OCI-LY3 (cell line): ENCODE measurements at regions not wholly inside any gene's neighbourhood (a gene's known extent, or its start where the extent isn't known, plus 50 kb on each side); places are given as distances from the start of the nearest gene placed in this dataset.

Experiments
- H2AFZ ChIP-seq: fragments of 200-600, 300-600 bp; shearing (Covaris generic); 2 replicates; pipeline ENCODE4 v1.6.0; 2014; ENCODE audit warnings: antibody characterized with exemption, low read depth, low read length
- H3K27ac ChIP-seq: fragments of 200-600, 300-600 bp; sonication (generic); 2 replicates; pipeline ENCODE4 v1.5.1; 2014; ENCODE audit warnings: mild to moderate bottlenecking, low read length, moderate library complexity, mixed read lengths
- H3K27me3 ChIP-seq: fragments of 200-600, 300-600 bp; sonication (generic); 2 replicates; pipeline ENCODE4 v1.6.1; 2014; ENCODE audit warnings: low read depth, low read length, mixed read lengths
- H3K36me3 ChIP-seq: fragments of 200-600, 300-600 bp; sonication (generic); replicated peaks from 2 replicates; pipeline ENCODE3; 2014; ENCODE audit warnings: low read depth, low read length, mixed read lengths
- H3K4me1 ChIP-seq: fragments of 300-600, 200-600 bp; sonication (generic); 2 replicates; pipeline ENCODE4 v1.6.1; 2014; ENCODE audit warnings: low read length, mixed read lengths
- H3K4me2 ChIP-seq: fragments of 200-600, 300-600 bp; sonication (generic); 2 replicates; pipeline ENCODE4 v1.6.1; 2014; ENCODE audit warnings: low read length, mixed read lengths
- H3K4me3 ChIP-seq: fragments of 300-600, 200-600 bp; sonication (generic); 2 replicates; pipeline ENCODE4 v1.5.1; 2014; ENCODE audit warnings: antibody characterized with exemption, mild to moderate bottlenecking, low read length, moderate library complexity
- H3K79me2 ChIP-seq: fragments of 300-600, 200-600 bp; shearing (Covaris generic); 2 replicates; pipeline ENCODE4 v1.6.1; 2014; ENCODE audit warnings: mild to moderate bottlenecking, low read length, mixed read lengths
- H3K9ac ChIP-seq: fragments of 300-600, 200-600 bp; shearing (Covaris generic); 2 replicates; pipeline ENCODE4 v1.6.0; 2014; ENCODE audit warnings: mild to moderate bottlenecking, low read length, moderate library complexity
- H3K9me3 ChIP-seq: fragments of 200-600, 300-600 bp; shearing (Covaris generic); 2 replicates; pipeline ENCODE4 v1.6.1; 2014; ENCODE audit warnings: low read length, mixed read lengths; ENCODE audit not compliant: insufficient read depth
- H4K20me1 ChIP-seq: fragments of 200-600, 300-600 bp; sonication (generic); 2 replicates; pipeline ENCODE4 v1.6.1; 2016; ENCODE audit warnings: low read length, mixed read lengths; ENCODE audit not compliant: insufficient read depth
- CTCF ChIP-seq: fragments of 200-600, 300-600 bp; sonication (generic); IDR thresholded peaks from 2 replicates; pipeline ENCODE4 v1.5.1; 2014; ENCODE audit warnings: antibody characterized with exemption, low read length, low read depth
- EZH2phosphoT487 ChIP-seq: fragments of 200-600 bp; shearing (Covaris generic); IDR thresholded peaks from 2 replicates; pipeline ENCODE4 v1.6.1; 2018; ENCODE audit warnings: antibody characterized with exemption, mixed run types, low read depth

GRCh38 chr16:65219786-65220185 lies 97.9 kb upstream of the CDH11 start:
- no peaks in the 10 kb centered on the region for H3K79me2 ChIP-seq
- H3K9me3 ChIP-seq = no peaks in the 10 kb centered on the region
- no peak overlapping the region for H3K27ac ChIP-seq
- no peak overlapping the region for H3K9ac ChIP-seq
- no peaks in the 10 kb centered on the region for H3K4me1 ChIP-seq
- no peak overlapping the region for H2AFZ ChIP-seq
- no peaks in the 10 kb centered on the region for H3K27me3 ChIP-seq
- no peaks in the 10 kb centered on the region for H3K36me3 ChIP-seq
- H4K20me1 ChIP-seq = no peaks in the 10 kb centered on the region
- TF ChIP-seq EZH2phosphoT487 (no peak), CTCF (no peak)
- H3K4me3 ChIP-seq = no peak overlapping the region
- H3K4me2 ChIP-seq = no peak overlapping the region

GRCh38 chr16:65218348-65218747 lies 96.5 kb upstream of the CDH11 start:
- no peaks in the 10 kb centered on the region for H3K4me1 ChIP-seq
- no peak for TF ChIP-seq EZH2phosphoT487
- no peak for TF ChIP-seq CTCF
- no peaks in the 10 kb centered on the region for H3K79me2 ChIP-seq
- no peaks in the 10 kb centered on the region for H3K36me3 ChIP-seq
- no peak overlapping the region for H3K27ac ChIP-seq
- H2AFZ ChIP-seq = no peak overlapping the region
- H3K9ac ChIP-seq = no peak overlapping the region
- H4K20me1 ChIP-seq = no peaks in the 10 kb centered on the region
- no peaks in the 10 kb centered on the region for H3K9me3 ChIP-seq
- no peak overlapping the region for H3K4me2 ChIP-seq
- H3K27me3 ChIP-seq = no peaks in the 10 kb centered on the region
- H3K4me3 ChIP-seq = no peak overlapping the region

- H3K27me3 ChIP-seq = no peaks in the 10 kb centered on the region
Observed at GRCh38 chr16:65213866-65214595, 92.2 kb upstream of the CDH11 start.

GRCh38 chr16:65212791-65213190 lies 90.9 kb upstream of the CDH11 start:
- Histone ChIP-seq H3K9me3 (no peaks in the 10 kb centered on the region), H3K79me2 (no peaks in the 10 kb centered on the region), H2AFZ (no peak overlapping the region), H3K9ac (no peak overlapping the region), H3K36me3 (no peaks in the 10 kb centered on the region), H3K27me3 (no peaks in the 10 kb centered on the region), H3K4me1 (no peaks in the 10 kb centered on the region), H4K20me1 (no peaks in the 10 kb centered on the region), H3K4me3 (no peak overlapping the region), H3K27ac (no peak overlapping the region), H3K4me2 (no peak overlapping the region)
- TF ChIP-seq CTCF (no peak), EZH2phosphoT487 (no peak)

More at GRCh38 chr16:65213866-65214595, 92.2 kb upstream of the CDH11 start:
- H3K9me3 ChIP-seq = no peaks in the 10 kb centered on the region
- H3K27ac ChIP-seq = no peak overlapping the region
- TF ChIP-seq EZH2phosphoT487 (no peak), CTCF (no peak)
- H3K4me3 ChIP-seq = no peak overlapping the region
- no peaks in the 10 kb centered on the region for H3K4me1 ChIP-seq
- H4K20me1 ChIP-seq = no peaks in the 10 kb centered on the region
- no peak overlapping the region for H2AFZ ChIP-seq
- no peak overlapping the region for H3K4me2 ChIP-seq
- H3K36me3 ChIP-seq = no peaks in the 10 kb centered on the region
- no peak overlapping the region for H3K9ac ChIP-seq
- H3K79me2 ChIP-seq = no peaks in the 10 kb centered on the region
